Thoracic aorta (tissue), 2 donors: ENCODE measurements at regions not wholly inside any gene's neighbourhood (a gene's known extent, or its start where the extent isn't known, plus 50 kb on each side); places are given as distances from the start of the nearest gene placed in this dataset.

Experiments used
- ATAC-seq: fragments of 150-250 bp; one replicate; pipeline ENCODE4 v1.8.0; 2017; ENCODE audit warnings: low read depth; ENCODE audit not compliant: insufficient number of reproducible peaks, low FRiP score
- DNase-seq: peaks from one replicate; pipeline ENCODE4 v3.0.0-alpha.2; 2020; ENCODE audit warnings: low spot score
- H3K27ac ChIP-seq, 2 donors: fragments of 200-600 bp; sonication (generic); 1 replicate in 1 of 2; 2 replicates in 1 of 2; pipeline ENCODE4 v1.5.1; 2016; ENCODE audit warnings: mild to moderate bottlenecking in 2 of 2, moderate library complexity in 2 of 2
- H3K27me3 ChIP-seq: fragments of 200-600 bp; sonication (generic); replicated peaks from 2 replicates; pipeline ENCODE4 v1.6.0; 2016; ENCODE audit warnings: mild to moderate bottlenecking; ENCODE audit not compliant: insufficient read depth
- H3K36me3 ChIP-seq: fragments of 200-600 bp; sonication (generic); one replicate; pipeline ENCODE4 v1.5.1; 2016
- H3K4me1 ChIP-seq, 2 donors: fragments of 200-600 bp; sonication (generic); 1 replicate in 1 of 2; 2 replicates in 1 of 2; pipeline versions ENCODE4 v1.5.1 to v1.6.0; 2016; ENCODE audit warnings: low read depth in 2 of 2, mild to moderate bottlenecking in 1 of 2; ENCODE audit not compliant: control insufficient read depth in 1 of 2
- H3K4me3 ChIP-seq: fragments of 200-600 bp; sonication (generic); 2 replicates; pipeline ENCODE4 v1.5.1; 2016; ENCODE audit warnings: mild to moderate bottlenecking
- H3K9me3 ChIP-seq: fragments of 200-600 bp; sonication (generic); 2 replicates; pipeline ENCODE4 v1.5.1; 2016
- CTCF ChIP-seq: fragments of 200-600 bp; sonication (generic); IDR thresholded peaks from one replicate; pipeline ENCODE4 v1.5.1; 2019; ENCODE audit warnings: antibody characterized with exemption

- H3K27ac ChIP-seq, result no peak overlapping the region
- no peak for TF ChIP-seq CTCF
- no peak overlapping the region for H3K4me3 ChIP-seq
- no peak for DNase-seq
- no peaks in the 10 kb centered on the region for H3K9me3 ChIP-seq
- H3K36me3 ChIP-seq, result no peaks in the 10 kb centered on the region
- no peaks in the 10 kb centered on the region for H3K4me1 ChIP-seq
- no peak for ATAC-seq
- H3K27me3 ChIP-seq, result no peaks in the 10 kb centered on the region
Measured at GRCh38 chr16:77488652-77489051, 53.8 kb upstream of the ADAMTS18 start.

GRCh38 chr16:77491091-77491490, 56.3 kb upstream of the ADAMTS18 start:
- H3K9me3 ChIP-seq, result no peaks in the 10 kb centered on the region
- ATAC-seq (no peak), DNase-seq (no peak)
- no peaks in the 10 kb centered on the region for H3K27me3 ChIP-seq
- no peak for TF ChIP-seq CTCF
- H3K27ac ChIP-seq, result no peak overlapping the region
- H3K4me3 ChIP-seq, result no peak overlapping the region
- no peaks in the 10 kb centered on the region for H3K36me3 ChIP-seq
- H3K4me1 ChIP-seq, result no peaks in the 10 kb centered on the region

GRCh38 chr16:77496934-77497333, 62.1 kb upstream of the ADAMTS18 start:
- Histone ChIP-seq H3K4me1 (no peaks in the 10 kb centered on the region), H3K27me3 (no peaks in the 10 kb centered on the region), H3K4me3 (no peak overlapping the region), H3K9me3 (no peaks in the 10 kb centered on the region), H3K36me3 (no peaks in the 10 kb centered on the region), H3K27ac (no peak overlapping the region)
- no peak for TF ChIP-seq CTCF
- DNase-seq (no peak), ATAC-seq (no peak)

GRCh38 chr16:77499373-77500285, 64.8 kb upstream of the ADAMTS18 start:
- TF ChIP-seq CTCF, result no peak
- H3K27ac ChIP-seq, result no peak overlapping the region
- no peak for ATAC-seq
- H3K9me3 ChIP-seq, result no peaks in the 10 kb centered on the region
- no peaks in the 10 kb centered on the region for H3K27me3 ChIP-seq
- H3K4me3 ChIP-seq, result no peak overlapping the region
- H3K36me3 ChIP-seq, result no peaks in the 10 kb centered on the region
- no peak for DNase-seq
- no peaks in the 10 kb centered on the region for H3K4me1 ChIP-seq

GRCh38 chr16:77500286-77500598, 65.4 kb upstream of the ADAMTS18 start:
- ATAC-seq, result no peak
- H3K27me3 ChIP-seq, result no peaks in the 10 kb centered on the region
- H3K36me3 ChIP-seq, result no peaks in the 10 kb centered on the region
- DNase-seq, result no peak
- H3K4me3 ChIP-seq, result no peak overlapping the region
- no peaks in the 10 kb centered on the region for H3K9me3 ChIP-seq
- H3K4me1 ChIP-seq, result no peaks in the 10 kb centered on the region
- TF ChIP-seq CTCF, result no peak
- no peak overlapping the region for H3K27ac ChIP-seq
